GM12878 (cell line): ENCODE measurements at regions not wholly inside any gene's neighbourhood (a gene's known extent, or its start where the extent isn't known, plus 50 kb on each side); places are given as distances from the start of the nearest gene placed in this dataset.

Experiments used
- ATAC-seq: fragments of 200-7000 bp; cut with Tn5 transposase; 3 replicates; pipeline ENCODE4 v1.9.1; 2020; ENCODE audit warnings: mild to moderate bottlenecking, moderate library complexity
- BruUV-seq: library from RNA; stranded (reverse); fragments of 400-500 nt; replicated peaks from 2 replicates; lab custom pipeline; 2021; lab: Mats Ljungman, UMichigan
- CTCF ChIA-PET: fragments of 300-600 bp; sonication (Branson Sonifier 250); formaldehyde crosslinking; extraction: SDS; loops from one replicate; lab custom pipeline; 2021; ENCODE audit warnings: inconsistent platforms; lab: Yijun Ruan, JAX
- POLR2A ChIA-PET: fragments of 350-600 bp; formaldehyde crosslinking; extraction: SDS; loops from one replicate; lab custom pipeline; 2021; ENCODE audit warnings: inconsistent platforms; lab: Charles Lee
- RAD21 ChIA-PET: fragments of 300-600 bp; sonication (Branson Sonifier 250); formaldehyde crosslinking; loops from one replicate; lab custom pipeline; 2023; ENCODE audit warnings: antibody characterized with exemption; ENCODE audit not compliant: unreplicated experiment; lab: Charles Lee
- SMC1A ChIA-PET: fragments of 300-600 bp; sonication (Branson Sonifier 250); formaldehyde crosslinking; loops from one replicate; lab custom pipeline; 2023; ENCODE audit not compliant: unreplicated experiment, uncharacterized antibody; lab: Charles Lee
- DNase-seq: peaks from one replicate; pipeline ENCODE4 v3.0.0-alpha.2; 2011; ENCODE audit warnings: low read depth, low spot score
- FAIRE-seq: peaks from 3 replicates; lab custom pipeline; 2011; peaks lifted over from hg19 to GRCh38; lab: Jason Lieb, UNC
- H2AFZ ChIP-seq: 2 replicates; pipeline ENCODE4 v1.6.0; 2011; ENCODE audit warnings: low read depth, low read length, control low read depth; ENCODE audit not compliant: control insufficient read depth
- H3K27ac ChIP-seq: 2 replicates; pipeline ENCODE4 v1.5.1; 2011; ENCODE audit warnings: control low read depth; ENCODE audit not compliant: control insufficient read depth, insufficient read depth
- H3K27me3 ChIP-seq, 2 experiments: replicated peaks in 1 of 2; 2 replicates each; pipeline versions ENCODE4 v1.6.0 to v1.6.1; 2011; ENCODE audit warnings: low read length in 1 of 2; ENCODE audit not compliant: control insufficient read depth in 2 of 2, insufficient read depth in 2 of 2
- H3K36me3 ChIP-seq, 2 experiments: 2 replicates each; pipeline ENCODE4 v1.5.1; 2011; ENCODE audit warnings: low read length in 1 of 2; ENCODE audit not compliant: control insufficient read depth in 2 of 2, insufficient read depth in 2 of 2
- H3K4me1 ChIP-seq: 2 replicates; pipeline ENCODE4 v1.6.1; 2011; ENCODE audit warnings: mild to moderate bottlenecking, low read length, moderate library complexity, mixed read lengths; ENCODE audit not compliant: control insufficient read depth, insufficient read depth
- H3K4me2 ChIP-seq: 2 replicates; pipeline ENCODE4 v1.6.0; 2011; ENCODE audit warnings: control low read depth; ENCODE audit not compliant: control insufficient read depth, insufficient read depth
- H3K4me3 ChIP-seq: fragments of 200-600 bp; sonication (generic); 2 replicates; pipeline ENCODE4 v1.5.1; 2016
- H3K79me2 ChIP-seq: 2 replicates; pipeline ENCODE4 v1.6.0; 2011; ENCODE audit warnings: low read length; ENCODE audit not compliant: control insufficient read depth, insufficient read depth
- H3K9ac ChIP-seq: 2 replicates; pipeline ENCODE4 v1.8.0; 2011; ENCODE audit warnings: low read length, control low read depth, mixed read lengths; ENCODE audit not compliant: control insufficient read depth, insufficient read depth
- H3K9me3 ChIP-seq: replicated peaks from 3 replicates; pipeline ENCODE4 v1.5.1; 2011; ENCODE audit warnings: mild to moderate bottlenecking, low read length; ENCODE audit not compliant: control insufficient read depth, insufficient read depth
- H4K20me1 ChIP-seq: 2 replicates; pipeline ENCODE4 v1.6.0; 2011; ENCODE audit not compliant: control insufficient read depth, insufficient read depth
- EGR1 ChIP-seq, 2 experiments: IDR thresholded peaks; 1 replicate in 1 of 2; 2 replicates in 1 of 2; pipeline ENCODE4 v1.6.1; 2011 to 2012; ENCODE audit warnings: low read depth in 2 of 2, low read length in 2 of 2, borderline replicate concordance in 1 of 2, mild to moderate bottlenecking in 1 of 2, moderate library complexity in 1 of 2
- NR2F1 ChIP-seq: fragments of 450-650 bp; conservative IDR thresholded peaks from 2 replicates; pipeline ENCODE4 v1.6.1; 2017; ENCODE audit warnings: mild to moderate bottlenecking
- YY1 ChIP-seq: IDR thresholded peaks from 2 replicates; pipeline ENCODE4 v1.6.1; 2011; ENCODE audit warnings: low read depth, mild to moderate bottlenecking, low read length
- WGBS: methylation state at CpG from one replicate; pipeline ENCODE4 v1.1.6; 2016; ENCODE audit warnings: low lambda C conversion rate; ENCODE audit not compliant: insufficient replicate concordance, insufficient coverage; ENCODE audit errors: missing lambda C conversion rate; 5-methylcytosine and 5-hydroxymethylcytosine counted together
- in situ Hi-C: fragments of 300-500 bp; cut with MboI; formaldehyde crosslinking; loops from 9 replicates; pipeline ENCODE4 v1.14.3; 2018; ENCODE audit warnings: mixed read lengths
- intact Hi-C: fragments of 100-400 bp; cut with micrococcal nuclease; formaldehyde crosslinking; loops from one replicate; pipeline ENCODE4 v1.14.2; 2022; ENCODE audit not compliant: unreplicated experiment
- TF ChIP-seq, protein P1 (sequence below), 3 experiments: IDR thresholded peaks in 2 of 3; conservative IDR thresholded peaks in 1 of 3; 2 replicates each; pipeline ENCODE4 v1.5.1; 2011; ENCODE audit warnings: low read depth in 3 of 3, low read length in 3 of 3, mild to moderate bottlenecking in 3 of 3, control low read depth in 2 of 3, moderate library complexity in 2 of 3, inconsistent platforms in 1 of 3, mixed read lengths in 1 of 3; ENCODE audit not compliant: control insufficient read depth in 2 of 3, insufficient read depth in 1 of 3; ENCODE audit errors: extremely low read depth in 1 of 3
- TF ChIP-seq, protein P2 (sequence below): fragments of 450-650 bp; formaldehyde crosslinking; IDR thresholded peaks from 2 replicates; pipeline ENCODE4 v1.4.0; 2020; ENCODE audit warnings: mild to moderate bottlenecking, moderate library complexity
- TF ChIP-seq, protein P3 (sequence below): IDR thresholded peaks from 2 replicates; pipeline ENCODE4 v1.6.1; 2012; ENCODE audit warnings: improper control_type of control experiment, low read depth, low read length; ENCODE audit not compliant: insufficient replicate concordance
- TF ChIP-seq, protein P4 (sequence below): fragments of 450-650 bp; IDR thresholded peaks from 2 replicates; pipeline ENCODE4 v1.6.1; 2018; ENCODE audit warnings: mild to moderate bottlenecking, low read depth, moderate library complexity; ENCODE audit not compliant: partially characterized antibody

DNA sequence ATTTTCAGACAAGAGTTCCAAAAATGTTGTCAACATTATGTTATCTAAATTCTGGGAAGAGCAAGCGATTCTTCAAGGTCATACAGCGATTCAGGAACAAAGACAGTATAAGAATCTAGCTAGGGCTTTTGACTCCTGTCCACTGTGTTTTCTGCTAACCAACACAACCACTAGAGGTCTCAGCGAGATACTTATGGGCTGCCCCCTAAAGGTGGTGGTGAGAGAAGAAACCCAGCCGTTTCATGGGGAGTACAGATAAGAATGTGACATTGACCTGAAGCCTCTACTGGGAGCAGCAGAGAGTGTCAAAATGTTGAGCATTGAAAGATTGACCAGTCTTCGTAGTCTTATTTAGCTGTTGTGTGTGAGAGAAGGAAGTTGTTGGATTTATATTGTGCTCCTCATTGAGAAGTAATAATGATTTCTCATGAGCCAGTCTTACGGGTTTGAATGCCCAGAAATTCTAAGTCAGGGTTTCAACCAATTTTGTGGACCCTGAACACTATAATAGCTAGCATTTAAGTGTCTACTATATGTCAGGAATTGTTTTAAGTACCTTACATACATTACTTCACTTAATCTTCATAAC, 168.3 kb downstream of the SPRY1 start:
- no peak overlapping the region for H2AFZ ChIP-seq
- H3K9ac ChIP-seq: no peak overlapping the region
- no peaks in the 10 kb centered on the region for H4K20me1 ChIP-seq
- ATAC-seq: peak; percentile 100
- no TSS peak for BruUV-seq
- no peaks in the 10 kb centered on the region; the same call in 2 of the 3 replicates for H3K9me3 ChIP-seq
- ChIA-PET SMC1A (interaction anchor here (0.6 to 4.3 kb wide), 31 partner anchors 10 to 463 kb away, joined by 3 to 68 read pairs (median 5); partner anchors contain the start of gene SPRY1), RAD21 (interaction anchor here (0.9 to 4.3 kb wide), 14 partner anchors 11 to 462 kb away, joined by 3 to 45 read pairs (median 4); partner anchors contain the start of gene SPRY1), POLR2A (no interaction called here), CTCF (interaction anchor here (0.6 to 4.8 kb wide), 45 partner anchors 8 to 468 kb away, joined by 3 to 85 read pairs (median 5); partner anchors contain the start of gene SPRY1)
- H3K27me3 ChIP-seq: no peaks in the 10 kb centered on the region
- no peak overlapping the region for H3K27ac ChIP-seq
- no peak overlapping the region for H3K4me2 ChIP-seq
- peak; percentile 93 for FAIRE-seq
- 17% methylated on average over 6 of the region's 6 CpGs for WGBS
- H3K36me3 ChIP-seq: no peaks in the 10 kb centered on the region
- intact Hi-C loops: loop anchor here (1.0 to 10.0 kb wide), 5 partner anchors 94 to 697 kb away; partner anchors contain the start of gene SPRY1
- DNase-seq: peak; percentile 43
- H3K4me3 ChIP-seq: no peak overlapping the region
- no peaks in the 10 kb centered on the region for H3K79me2 ChIP-seq
- H3K4me1 ChIP-seq: no peaks in the 10 kb centered on the region
- in situ Hi-C loops: no loop called here
- TF ChIP-seq NR2F1: no peak
- TF ChIP-seq, protein P1, sequence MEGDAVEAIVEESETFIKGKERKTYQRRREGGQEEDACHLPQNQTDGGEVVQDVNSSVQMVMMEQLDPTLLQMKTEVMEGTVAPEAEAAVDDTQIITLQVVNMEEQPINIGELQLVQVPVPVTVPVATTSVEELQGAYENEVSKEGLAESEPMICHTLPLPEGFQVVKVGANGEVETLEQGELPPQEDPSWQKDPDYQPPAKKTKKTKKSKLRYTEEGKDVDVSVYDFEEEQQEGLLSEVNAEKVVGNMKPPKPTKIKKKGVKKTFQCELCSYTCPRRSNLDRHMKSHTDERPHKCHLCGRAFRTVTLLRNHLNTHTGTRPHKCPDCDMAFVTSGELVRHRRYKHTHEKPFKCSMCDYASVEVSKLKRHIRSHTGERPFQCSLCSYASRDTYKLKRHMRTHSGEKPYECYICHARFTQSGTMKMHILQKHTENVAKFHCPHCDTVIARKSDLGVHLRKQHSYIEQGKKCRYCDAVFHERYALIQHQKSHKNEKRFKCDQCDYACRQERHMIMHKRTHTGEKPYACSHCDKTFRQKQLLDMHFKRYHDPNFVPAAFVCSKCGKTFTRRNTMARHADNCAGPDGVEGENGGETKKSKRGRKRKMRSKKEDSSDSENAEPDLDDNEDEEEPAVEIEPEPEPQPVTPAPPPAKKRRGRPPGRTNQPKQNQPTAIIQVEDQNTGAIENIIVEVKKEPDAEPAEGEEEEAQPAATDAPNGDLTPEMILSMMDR (IDR thresholded peaks at IDR 0.05 in 2 of 3, conservative IDR thresholded peaks at IDR 0.05 in 1 of 3; ENCODE audit: control insufficient read depth in 2 of 3, extremely low read depth in 1 of 3, insufficient read depth in 1 of 3, low read depth in 3 of 3, low read length in 3 of 3): peak; percentile 94 to 99 (median 95)
- TF ChIP-seq, protein P2, sequence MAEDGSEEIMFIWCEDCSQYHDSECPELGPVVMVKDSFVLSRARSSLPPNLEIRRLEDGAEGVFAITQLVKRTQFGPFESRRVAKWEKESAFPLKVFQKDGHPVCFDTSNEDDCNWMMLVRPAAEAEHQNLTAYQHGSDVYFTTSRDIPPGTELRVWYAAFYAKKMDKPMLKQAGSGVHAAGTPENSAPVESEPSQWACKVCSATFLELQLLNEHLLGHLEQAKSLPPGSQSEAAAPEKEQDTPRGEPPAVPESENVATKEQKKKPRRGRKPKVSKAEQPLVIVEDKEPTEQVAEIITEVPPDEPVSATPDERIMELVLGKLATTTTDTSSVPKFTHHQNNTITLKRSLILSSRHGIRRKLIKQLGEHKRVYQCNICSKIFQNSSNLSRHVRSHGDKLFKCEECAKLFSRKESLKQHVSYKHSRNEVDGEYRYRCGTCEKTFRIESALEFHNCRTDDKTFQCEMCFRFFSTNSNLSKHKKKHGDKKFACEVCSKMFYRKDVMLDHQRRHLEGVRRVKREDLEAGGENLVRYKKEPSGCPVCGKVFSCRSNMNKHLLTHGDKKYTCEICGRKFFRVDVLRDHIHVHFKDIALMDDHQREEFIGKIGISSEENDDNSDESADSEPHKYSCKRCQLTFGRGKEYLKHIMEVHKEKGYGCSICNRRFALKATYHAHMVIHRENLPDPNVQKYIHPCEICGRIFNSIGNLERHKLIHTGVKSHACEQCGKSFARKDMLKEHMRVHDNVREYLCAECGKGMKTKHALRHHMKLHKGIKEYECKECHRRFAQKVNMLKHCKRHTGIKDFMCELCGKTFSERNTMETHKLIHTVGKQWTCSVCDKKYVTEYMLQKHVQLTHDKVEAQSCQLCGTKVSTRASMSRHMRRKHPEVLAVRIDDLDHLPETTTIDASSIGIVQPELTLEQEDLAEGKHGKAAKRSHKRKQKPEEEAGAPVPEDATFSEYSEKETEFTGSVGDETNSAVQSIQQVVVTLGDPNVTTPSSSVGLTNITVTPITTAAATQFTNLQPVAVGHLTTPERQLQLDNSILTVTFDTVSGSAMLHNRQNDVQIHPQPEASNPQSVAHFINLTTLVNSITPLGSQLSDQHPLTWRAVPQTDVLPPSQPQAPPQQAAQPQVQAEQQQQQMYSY (CRISPR knock-in tag): no peak
- TF ChIP-seq, protein P3, sequence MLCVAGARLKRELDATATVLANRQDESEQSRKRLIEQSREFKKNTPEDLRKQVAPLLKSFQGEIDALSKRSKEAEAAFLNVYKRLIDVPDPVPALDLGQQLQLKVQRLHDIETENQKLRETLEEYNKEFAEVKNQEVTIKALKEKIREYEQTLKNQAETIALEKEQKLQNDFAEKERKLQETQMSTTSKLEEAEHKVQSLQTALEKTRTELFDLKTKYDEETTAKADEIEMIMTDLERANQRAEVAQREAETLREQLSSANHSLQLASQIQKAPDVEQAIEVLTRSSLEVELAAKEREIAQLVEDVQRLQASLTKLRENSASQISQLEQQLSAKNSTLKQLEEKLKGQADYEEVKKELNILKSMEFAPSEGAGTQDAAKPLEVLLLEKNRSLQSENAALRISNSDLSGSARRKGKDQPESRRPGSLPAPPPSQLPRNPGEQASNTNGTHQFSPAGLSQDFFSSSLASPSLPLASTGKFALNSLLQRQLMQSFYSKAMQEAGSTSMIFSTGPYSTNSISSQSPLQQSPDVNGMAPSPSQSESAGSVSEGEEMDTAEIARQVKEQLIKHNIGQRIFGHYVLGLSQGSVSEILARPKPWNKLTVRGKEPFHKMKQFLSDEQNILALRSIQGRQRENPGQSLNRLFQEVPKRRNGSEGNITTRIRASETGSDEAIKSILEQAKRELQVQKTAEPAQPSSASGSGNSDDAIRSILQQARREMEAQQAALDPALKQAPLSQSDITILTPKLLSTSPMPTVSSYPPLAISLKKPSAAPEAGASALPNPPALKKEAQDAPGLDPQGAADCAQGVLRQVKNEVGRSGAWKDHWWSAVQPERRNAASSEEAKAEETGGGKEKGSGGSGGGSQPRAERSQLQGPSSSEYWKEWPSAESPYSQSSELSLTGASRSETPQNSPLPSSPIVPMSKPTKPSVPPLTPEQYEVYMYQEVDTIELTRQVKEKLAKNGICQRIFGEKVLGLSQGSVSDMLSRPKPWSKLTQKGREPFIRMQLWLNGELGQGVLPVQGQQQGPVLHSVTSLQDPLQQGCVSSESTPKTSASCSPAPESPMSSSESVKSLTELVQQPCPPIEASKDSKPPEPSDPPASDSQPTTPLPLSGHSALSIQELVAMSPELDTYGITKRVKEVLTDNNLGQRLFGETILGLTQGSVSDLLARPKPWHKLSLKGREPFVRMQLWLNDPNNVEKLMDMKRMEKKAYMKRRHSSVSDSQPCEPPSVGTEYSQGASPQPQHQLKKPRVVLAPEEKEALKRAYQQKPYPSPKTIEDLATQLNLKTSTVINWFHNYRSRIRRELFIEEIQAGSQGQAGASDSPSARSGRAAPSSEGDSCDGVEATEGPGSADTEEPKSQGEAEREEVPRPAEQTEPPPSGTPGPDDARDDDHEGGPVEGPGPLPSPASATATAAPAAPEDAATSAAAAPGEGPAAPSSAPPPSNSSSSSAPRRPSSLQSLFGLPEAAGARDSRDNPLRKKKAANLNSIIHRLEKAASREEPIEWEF: no peak
- TF ChIP-seq, protein P4, sequence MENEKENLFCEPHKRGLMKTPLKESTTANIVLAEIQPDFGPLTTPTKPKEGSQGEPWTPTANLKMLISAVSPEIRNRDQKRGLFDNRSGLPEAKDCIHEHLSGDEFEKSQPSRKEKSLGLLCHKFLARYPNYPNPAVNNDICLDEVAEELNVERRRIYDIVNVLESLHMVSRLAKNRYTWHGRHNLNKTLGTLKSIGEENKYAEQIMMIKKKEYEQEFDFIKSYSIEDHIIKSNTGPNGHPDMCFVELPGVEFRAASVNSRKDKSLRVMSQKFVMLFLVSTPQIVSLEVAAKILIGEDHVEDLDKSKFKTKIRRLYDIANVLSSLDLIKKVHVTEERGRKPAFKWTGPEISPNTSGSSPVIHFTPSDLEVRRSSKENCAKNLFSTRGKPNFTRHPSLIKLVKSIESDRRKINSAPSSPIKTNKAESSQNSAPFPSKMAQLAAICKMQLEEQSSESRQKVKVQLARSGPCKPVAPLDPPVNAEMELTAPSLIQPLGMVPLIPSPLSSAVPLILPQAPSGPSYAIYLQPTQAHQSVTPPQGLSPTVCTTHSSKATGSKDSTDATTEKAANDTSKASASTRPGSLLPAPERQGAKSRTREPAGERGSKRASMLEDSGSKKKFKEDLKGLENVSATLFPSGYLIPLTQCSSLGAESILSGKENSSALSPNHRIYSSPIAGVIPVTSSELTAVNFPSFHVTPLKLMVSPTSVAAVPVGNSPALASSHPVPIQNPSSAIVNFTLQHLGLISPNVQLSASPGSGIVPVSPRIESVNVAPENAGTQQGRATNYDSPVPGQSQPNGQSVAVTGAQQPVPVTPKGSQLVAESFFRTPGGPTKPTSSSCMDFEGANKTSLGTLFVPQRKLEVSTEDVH: no peak
- TF ChIP-seq YY1: peak; percentile 70
- TF ChIP-seq EGR1 (IDR thresholded peaks at IDR 0.05; ENCODE audit: borderline replicate concordance in 1 of 2, low read depth in 2 of 2, low read length in 2 of 2): no peak
